Bronchial epithelial cell (primary cell): ENCODE measurements at regions not wholly inside any gene's neighbourhood (a gene's known extent, or its start where the extent isn't known, plus 50 kb on each side); places are given as distances from the start of the nearest gene placed in this dataset.

Source experiments
- DNase-seq: peaks from one replicate; pipeline ENCODE4 v3.0.0-alpha.2; 2010; ENCODE audit warnings: low read depth
- FAIRE-seq: peaks from 2 replicates; lab custom pipeline; 2011; peaks lifted over from hg19 to GRCh38; lab: Jason Lieb, UNC
- H3K27me3 ChIP-seq: 2 replicates; pipeline ENCODE4 v1.5.1; 2011; ENCODE audit warnings: low read length; ENCODE audit not compliant: control insufficient read depth, insufficient read depth
- H3K36me3 ChIP-seq: 2 replicates; pipeline ENCODE4 v1.5.1; 2011; ENCODE audit warnings: low read length; ENCODE audit not compliant: control insufficient read depth, insufficient read depth
- H3K4me3 ChIP-seq: 2 replicates; pipeline ENCODE4 v1.5.1; 2011; ENCODE audit warnings: mild to moderate bottlenecking, low read depth, low read length, control low read depth
- CTCF ChIP-seq: IDR thresholded peaks from 2 replicates; pipeline ENCODE4 v1.5.1; 2011; ENCODE audit warnings: mild to moderate bottlenecking, moderate library complexity, low read length, control low read depth, inconsistent platforms; ENCODE audit not compliant: insufficient read depth, severe bottlenecking

GRCh38 chr6:144649085-144649484, 363.9 kb downstream of the UTRN start:
- DNase-seq (no peak), FAIRE-seq (no peak)
- TF ChIP-seq CTCF: no peak
- Histone ChIP-seq H3K27me3 (no peaks in the 10 kb centered on the region), H3K36me3 (no peaks in the 10 kb centered on the region), H3K4me3 (no peak overlapping the region)

GRCh38 chr6:144651234-144651633, 366.1 kb downstream of the UTRN start:
- DNase-seq (no peak), FAIRE-seq (no peak)
- Histone ChIP-seq H3K4me3 (no peak overlapping the region), H3K27me3 (no peaks in the 10 kb centered on the region), H3K36me3 (no peaks in the 10 kb centered on the region)
- no peak for TF ChIP-seq CTCF

GRCh38 chr6:144652292-144652891, 367.3 kb downstream of the UTRN start:
- Histone ChIP-seq H3K4me3 (no peak overlapping the region), H3K27me3 (no peaks in the 10 kb centered on the region), H3K36me3 (no peaks in the 10 kb centered on the region)
- no peak for TF ChIP-seq CTCF
- DNase-seq: no peak
- FAIRE-seq: no peak

GRCh38 chr6:144653885-144654505, 368.9 kb downstream of the UTRN start:
- FAIRE-seq (no peak), DNase-seq (no peak)
- H3K4me3 ChIP-seq: no peak overlapping the region
- no peak for TF ChIP-seq CTCF
- H3K27me3 ChIP-seq: no peaks in the 10 kb centered on the region
- no peaks in the 10 kb centered on the region for H3K36me3 ChIP-seq

- Histone ChIP-seq H3K4me3 (no peak overlapping the region), H3K27me3 (no peaks in the 10 kb centered on the region), H3K36me3 (no peaks in the 10 kb centered on the region)
- TF ChIP-seq CTCF: no peak
- FAIRE-seq: no peak
- DNase-seq: no peak
These were observed 369.4 kb downstream of the UTRN start for GRCh38 chr6:144654506-144654905.

GRCh38 chr6:144655376-144655775, 370.2 kb downstream of the UTRN start:
- no peak for FAIRE-seq
- no peak for TF ChIP-seq CTCF
- Histone ChIP-seq H3K27me3 (no peaks in the 10 kb centered on the region), H3K36me3 (no peaks in the 10 kb centered on the region), H3K4me3 (no peak overlapping the region)
- no peak for DNase-seq
